ENCODE measurements at regions not wholly inside any gene's neighbourhood (a gene's known extent, or its start where the extent isn't known, plus 50 kb on each side); places are given as distances from the start of the nearest gene placed in this dataset.

DNA sequence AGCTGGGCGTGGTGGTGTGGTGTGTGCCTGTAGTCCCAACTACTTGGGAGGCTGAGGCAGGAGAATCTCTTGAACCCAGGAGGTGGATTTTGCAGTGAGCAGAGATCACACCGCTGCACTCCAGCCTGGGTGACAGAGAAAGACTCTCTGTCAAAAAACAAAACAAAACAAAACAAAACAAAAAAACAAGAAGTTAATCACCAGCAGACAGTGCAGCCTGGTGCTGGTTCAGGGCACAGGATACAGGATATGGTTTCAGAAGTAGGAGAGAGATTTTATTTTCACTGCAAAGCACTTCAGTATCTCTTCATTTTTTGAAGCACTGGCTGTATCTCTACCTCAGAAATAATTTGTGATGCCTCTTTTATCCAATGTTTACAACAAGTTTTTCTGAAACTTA is 1222.9 kb upstream of the PRKX start:
- Histone ChIP-seq H3K4me3 (ENCODE audit: control insufficient read depth in 2 of 3, extremely low read depth in 1 of 3, insufficient read depth in 2 of 3, low read depth in 1 of 3, low read length in 3 of 3) (no peak overlapping the region), H2AFZ (ENCODE audit: control insufficient read depth, low read length) (no peak overlapping the region), H3K27me3 (ENCODE audit: control insufficient read depth, extremely low read depth, insufficient read depth, low read length) (no peaks in the 10 kb centered on the region), H3K9me1 (ENCODE audit: control insufficient read depth, extremely low read depth, insufficient read depth, low read length) (no peaks in the 10 kb centered on the region), H3K27ac (ENCODE audit: control insufficient read depth, insufficient read depth, low read length) (no peak overlapping the region), H3K4me2 (ENCODE audit: control insufficient read depth, extremely low read depth, insufficient read depth, low read depth, low read length) (no peak overlapping the region), H3K9me3 (ENCODE audit: control insufficient read depth, low read depth, low read length) (no peaks in the 10 kb centered on the region), H3K4me1 (ENCODE audit: control insufficient read depth, extremely low read depth, insufficient read depth, low read length) (no peaks in the 10 kb centered on the region), H3K9ac (ENCODE audit: control insufficient read depth, extremely low read depth, insufficient read depth, low read length) (no peak overlapping the region), H3K36me3 (ENCODE audit: control insufficient read depth in 2 of 2, extremely low read depth in 1 of 2, insufficient read depth in 2 of 2, low read length in 2 of 2) (no peaks in the 10 kb centered on the region), H3K79me2 (ENCODE audit: control insufficient read depth, insufficient read depth, low read length) (no peaks in the 10 kb centered on the region), H4K20me1 (ENCODE audit: control insufficient read depth, extremely low read depth, insufficient read depth, low read length) (no peaks in the 10 kb centered on the region)
- dilution Hi-C loops (cut with MboI; ENCODE audit: extremely low pct_ligation_motif_present, low sequenced_read_pairs): no loop called here
- TF ChIP-seq EZH2 (IDR thresholded peaks at IDR 0.05; ENCODE audit: low read length): no peak
- TF ChIP-seq, protein P1, sequence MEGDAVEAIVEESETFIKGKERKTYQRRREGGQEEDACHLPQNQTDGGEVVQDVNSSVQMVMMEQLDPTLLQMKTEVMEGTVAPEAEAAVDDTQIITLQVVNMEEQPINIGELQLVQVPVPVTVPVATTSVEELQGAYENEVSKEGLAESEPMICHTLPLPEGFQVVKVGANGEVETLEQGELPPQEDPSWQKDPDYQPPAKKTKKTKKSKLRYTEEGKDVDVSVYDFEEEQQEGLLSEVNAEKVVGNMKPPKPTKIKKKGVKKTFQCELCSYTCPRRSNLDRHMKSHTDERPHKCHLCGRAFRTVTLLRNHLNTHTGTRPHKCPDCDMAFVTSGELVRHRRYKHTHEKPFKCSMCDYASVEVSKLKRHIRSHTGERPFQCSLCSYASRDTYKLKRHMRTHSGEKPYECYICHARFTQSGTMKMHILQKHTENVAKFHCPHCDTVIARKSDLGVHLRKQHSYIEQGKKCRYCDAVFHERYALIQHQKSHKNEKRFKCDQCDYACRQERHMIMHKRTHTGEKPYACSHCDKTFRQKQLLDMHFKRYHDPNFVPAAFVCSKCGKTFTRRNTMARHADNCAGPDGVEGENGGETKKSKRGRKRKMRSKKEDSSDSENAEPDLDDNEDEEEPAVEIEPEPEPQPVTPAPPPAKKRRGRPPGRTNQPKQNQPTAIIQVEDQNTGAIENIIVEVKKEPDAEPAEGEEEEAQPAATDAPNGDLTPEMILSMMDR (optimal IDR thresholded peaks at IDR 0.05 in 1 of 3, IDR thresholded peaks at IDR 0.05 in 1 of 3, conservative IDR thresholded peaks at IDR 0.05 in 1 of 3; ENCODE audit: extremely low read depth in 1 of 3, insufficient read depth in 2 of 3, low read length in 3 of 3): no peak
- FAIRE-seq (no peak), DNase-seq (ENCODE audit: low read depth, low spot score) (no peak)

DNA sequence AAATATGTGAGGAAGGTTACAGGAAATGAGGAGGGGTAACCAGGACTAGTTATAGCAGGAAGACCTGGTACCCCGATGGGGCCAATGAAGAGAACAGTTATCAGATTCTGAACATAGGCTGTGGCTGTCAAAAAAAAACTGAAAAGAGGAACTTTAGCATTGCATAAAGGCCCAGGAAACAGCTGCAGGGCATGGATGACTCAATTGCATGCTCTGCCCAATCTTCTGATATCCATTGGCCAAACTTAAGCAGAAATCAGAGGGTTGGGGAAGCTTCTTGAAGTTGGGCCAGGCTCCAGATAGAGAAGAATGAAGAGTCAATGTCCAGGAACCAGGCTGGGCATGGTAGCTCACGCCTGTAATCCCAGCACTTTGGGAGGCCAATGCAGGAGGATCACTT is 1222.4 kb upstream of the PRKX start:
- H3K4me2 ChIP-seq (ENCODE audit: control insufficient read depth, extremely low read depth, insufficient read depth, low read depth, low read length): no peak overlapping the region
- DNase-seq (ENCODE audit: low read depth, low spot score) (no peak), FAIRE-seq (no peak)
- no peaks in the 10 kb centered on the region for H3K27me3 ChIP-seq (ENCODE audit: control insufficient read depth, extremely low read depth, insufficient read depth, low read length)
- no peak for TF ChIP-seq EZH2 (IDR thresholded peaks at IDR 0.05; ENCODE audit: low read length)
- TF ChIP-seq, protein P1 (optimal IDR thresholded peaks at IDR 0.05 in 1 of 3, IDR thresholded peaks at IDR 0.05 in 1 of 3, conservative IDR thresholded peaks at IDR 0.05 in 1 of 3; ENCODE audit: extremely low read depth in 1 of 3, insufficient read depth in 2 of 3, low read length in 3 of 3): no peak
- H2AFZ ChIP-seq (ENCODE audit: control insufficient read depth, low read length): no peak overlapping the region
- no peaks in the 10 kb centered on the region for H3K9me1 ChIP-seq (ENCODE audit: control insufficient read depth, extremely low read depth, insufficient read depth, low read length)
- no peaks in the 10 kb centered on the region for H3K79me2 ChIP-seq (ENCODE audit: control insufficient read depth, insufficient read depth, low read length)
- no peak overlapping the region for H3K9ac ChIP-seq (ENCODE audit: control insufficient read depth, extremely low read depth, insufficient read depth, low read length)
- no peak overlapping the region for H3K4me3 ChIP-seq (ENCODE audit: control insufficient read depth in 2 of 3, extremely low read depth in 1 of 3, insufficient read depth in 2 of 3, low read depth in 1 of 3, low read length in 3 of 3)
- no peaks in the 10 kb centered on the region for H3K36me3 ChIP-seq (ENCODE audit: control insufficient read depth in 2 of 2, extremely low read depth in 1 of 2, insufficient read depth in 2 of 2, low read length in 2 of 2)
- no peaks in the 10 kb centered on the region for H3K4me1 ChIP-seq (ENCODE audit: control insufficient read depth, extremely low read depth, insufficient read depth, low read length)
- H3K27ac ChIP-seq (ENCODE audit: control insufficient read depth, insufficient read depth, low read length): no peak overlapping the region
- no peaks in the 10 kb centered on the region for H3K9me3 ChIP-seq (ENCODE audit: control insufficient read depth, low read depth, low read length)
- no peaks in the 10 kb centered on the region for H4K20me1 ChIP-seq (ENCODE audit: control insufficient read depth, extremely low read depth, insufficient read depth, low read length)
- dilution Hi-C loops (cut with MboI; ENCODE audit: extremely low pct_ligation_motif_present, low sequenced_read_pairs): no loop called here
